Right lobe of liver (tissue), 6 donors: ENCODE measurements at regions not wholly inside any gene's neighbourhood (a gene's known extent, or its start where the extent isn't known, plus 50 kb on each side); places are given as distances from the start of the nearest gene placed in this dataset.

Experiments
- ATAC-seq, 4 donors: fragments of 200-7000 bp; cut with Tn5 transposase; one replicate each; pipeline ENCODE4 v1.9.1; 2020; ENCODE audit warnings: mild to moderate bottlenecking in 4 of 4, moderate library complexity in 4 of 4
- DNase-seq, 3 donors: peaks; one replicate each; pipeline ENCODE4 v3.0.0-alpha.2; 2020
- H3K27ac ChIP-seq, 3 donors: fragments of 200-600 bp; one replicate each; pipeline ENCODE4 v1.8.0; 2022
- H3K27me3 ChIP-seq, 2 donors: fragments of 200-600 bp; one replicate each; pipeline ENCODE4 v1.8.0; 2022
- H3K36me3 ChIP-seq, 4 donors: fragments of 200-600 bp; sonication (generic) in 1 of 4; one replicate each; pipeline versions ENCODE4 v1.5.1 to v1.8.0; 2017 to 2022; ENCODE audit warnings: control low read depth in 1 of 4
- H3K4me1 ChIP-seq, 4 donors: fragments of 200-600 bp; sonication (generic) in 1 of 4; one replicate each; pipeline versions ENCODE4 v1.5.1 to v1.8.0; 2017 to 2022; ENCODE audit warnings: control low read depth in 1 of 4
- H3K4me3 ChIP-seq, 3 donors: fragments of 200-600 bp; one replicate each; pipeline ENCODE4 v1.8.0; 2022
- H3K9me3 ChIP-seq, 4 donors: fragments of 200-600 bp; sonication (generic) in 1 of 4; one replicate each; pipeline versions ENCODE4 v1.5.1 to v1.8.0; 2017 to 2022; ENCODE audit warnings: control low read depth in 1 of 4
- POLR2A ChIP-seq: fragments of 450-650 bp; IDR thresholded peaks from one replicate; pipeline ENCODE4 v1.6.1; 2017; ENCODE audit warnings: antibody characterized with exemption, mild to moderate bottlenecking
- WGBS: methylation state at CpG from one replicate; pipeline ENCODE4 v1.1.6; 2018; ENCODE audit warnings: low coverage, low lambda C conversion rate; ENCODE audit not compliant: insufficient coverage; ENCODE audit errors: missing lambda C conversion rate; 5-methylcytosine and 5-hydroxymethylcytosine counted together
- intact Hi-C, 2 donors: fragments of 100-400 bp; cut with DNase I; formaldehyde crosslinking; loops; one replicate each; pipeline versions ENCODE4 v1.11.2 to v1.14.1; 2022
- TF ChIP-seq, protein P1 (sequence below), 4 donors: fragments of 200-600 bp in 3 of 4; fragments of 450-650 bp in 1 of 4; IDR thresholded peaks; one replicate each; pipeline versions ENCODE4 v1.5.1 to v1.8.0; 2016 to 2022; ENCODE audit warnings: antibody characterized with exemption in 4 of 4, mild to moderate bottlenecking in 2 of 4
- donor health status: DM: no; HTN: yes; CAD: no.
- donor health status: DM: no; HTN: no; CAD: no.
- donor health status: DM: no; HTN: no; CAD: no.
- donor health status: DM: no; HTN: yes; CAD: no.
- donor health status: DM: no; HTN: yes; CAD: no.

DNA sequence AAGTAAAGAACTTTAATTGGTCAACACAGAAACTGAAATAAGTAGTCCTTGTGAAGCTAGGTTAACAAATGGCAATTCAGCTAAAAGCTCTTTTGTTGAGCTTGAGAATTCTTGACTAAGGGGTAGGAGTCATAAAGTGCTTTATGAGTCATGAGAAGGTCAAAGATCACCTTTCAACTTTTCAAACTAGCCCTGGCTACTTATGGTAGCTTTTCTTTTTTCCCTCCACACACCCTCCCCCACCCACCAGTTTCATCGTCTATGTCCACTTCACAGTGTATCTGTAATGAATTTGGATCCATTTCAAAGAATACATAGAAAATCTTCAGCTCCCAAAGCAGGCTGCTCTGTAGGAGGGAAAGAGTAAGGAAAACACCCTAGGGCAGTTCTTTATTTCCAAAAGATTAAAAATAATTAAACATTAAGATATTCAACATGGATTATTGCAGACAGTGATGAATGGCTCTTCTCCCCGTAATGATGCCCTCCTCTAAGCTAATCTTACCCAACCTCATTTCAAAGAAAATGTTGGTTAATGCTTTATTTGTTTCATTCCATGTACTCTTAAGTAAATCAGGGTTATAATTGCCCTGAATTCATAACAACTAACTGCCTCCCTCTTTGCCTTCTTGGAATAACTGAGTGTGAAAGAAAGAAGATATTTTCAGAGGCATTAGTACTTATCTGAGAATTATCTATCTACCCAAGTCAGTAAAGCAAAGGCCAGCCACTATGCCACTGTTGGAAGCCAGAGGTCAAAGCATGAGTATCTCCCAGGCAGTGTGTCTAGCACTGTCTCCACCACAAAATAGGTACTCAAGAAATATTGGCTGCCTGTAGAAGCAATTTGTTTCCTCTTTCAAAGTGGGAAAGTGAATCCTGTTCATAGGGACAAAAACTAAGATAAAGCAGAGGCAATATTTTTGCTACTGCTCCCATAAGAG lies 290.6 kb downstream of the PIK3R1 start:
- no peaks in the 10 kb centered on the region for H3K9me3 ChIP-seq
- 88% methylated on average over 2 of the region's 2 CpGs for WGBS
- H3K4me3 ChIP-seq, result no peak overlapping the region
- no peak for TF ChIP-seq POLR2A
- TF ChIP-seq, protein P1, sequence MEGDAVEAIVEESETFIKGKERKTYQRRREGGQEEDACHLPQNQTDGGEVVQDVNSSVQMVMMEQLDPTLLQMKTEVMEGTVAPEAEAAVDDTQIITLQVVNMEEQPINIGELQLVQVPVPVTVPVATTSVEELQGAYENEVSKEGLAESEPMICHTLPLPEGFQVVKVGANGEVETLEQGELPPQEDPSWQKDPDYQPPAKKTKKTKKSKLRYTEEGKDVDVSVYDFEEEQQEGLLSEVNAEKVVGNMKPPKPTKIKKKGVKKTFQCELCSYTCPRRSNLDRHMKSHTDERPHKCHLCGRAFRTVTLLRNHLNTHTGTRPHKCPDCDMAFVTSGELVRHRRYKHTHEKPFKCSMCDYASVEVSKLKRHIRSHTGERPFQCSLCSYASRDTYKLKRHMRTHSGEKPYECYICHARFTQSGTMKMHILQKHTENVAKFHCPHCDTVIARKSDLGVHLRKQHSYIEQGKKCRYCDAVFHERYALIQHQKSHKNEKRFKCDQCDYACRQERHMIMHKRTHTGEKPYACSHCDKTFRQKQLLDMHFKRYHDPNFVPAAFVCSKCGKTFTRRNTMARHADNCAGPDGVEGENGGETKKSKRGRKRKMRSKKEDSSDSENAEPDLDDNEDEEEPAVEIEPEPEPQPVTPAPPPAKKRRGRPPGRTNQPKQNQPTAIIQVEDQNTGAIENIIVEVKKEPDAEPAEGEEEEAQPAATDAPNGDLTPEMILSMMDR (IDR thresholded peaks at IDR 0.05), result no peak
- peak in 1 of 4 donors; percentile 49 for ATAC-seq
- no peaks in the 10 kb centered on the region for H3K4me1 ChIP-seq
- DNase-seq, result no peak
- no peaks in the 10 kb centered on the region for H3K36me3 ChIP-seq
- no peak overlapping the region for H3K27ac ChIP-seq
- no peaks in the 10 kb centered on the region for H3K27me3 ChIP-seq
- intact Hi-C loops, result no loop called here

DNA sequence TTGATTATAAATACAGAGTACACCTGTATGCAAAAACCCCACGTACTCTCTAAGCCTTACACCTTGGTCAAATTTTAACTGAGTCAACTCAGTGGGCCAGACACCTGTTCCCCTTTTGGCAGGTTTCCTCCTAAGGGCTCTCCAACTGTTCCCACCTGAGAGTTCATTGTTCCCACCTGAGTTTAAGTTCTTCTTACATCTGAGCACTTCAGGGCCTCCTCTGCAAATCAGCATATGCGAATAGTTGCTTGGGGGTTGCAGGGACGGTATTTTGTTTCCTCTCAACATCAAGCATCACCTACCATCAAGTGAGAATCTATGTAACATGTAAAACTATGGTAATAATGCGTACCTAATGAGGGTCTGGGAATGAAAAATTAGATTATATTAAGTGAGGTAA lies 300.0 kb downstream of the PIK3R1 start:
- intact Hi-C loops, result no loop called here
- Histone ChIP-seq H3K27ac (no peak overlapping the region), H3K4me1 (no peaks in the 10 kb centered on the region), H3K4me3 (no peak overlapping the region), H3K9me3 (no peaks in the 10 kb centered on the region), H3K27me3 (no peaks in the 10 kb centered on the region), H3K36me3 (no peaks in the 10 kb centered on the region)
- no peak for ATAC-seq
- DNase-seq, result no peak
- TF ChIP-seq POLR2A, result no peak
- TF ChIP-seq, protein P1 (IDR thresholded peaks at IDR 0.05), result no peak
- 75% methylated on average over 4 of the region's 4 CpGs for WGBS

DNA sequence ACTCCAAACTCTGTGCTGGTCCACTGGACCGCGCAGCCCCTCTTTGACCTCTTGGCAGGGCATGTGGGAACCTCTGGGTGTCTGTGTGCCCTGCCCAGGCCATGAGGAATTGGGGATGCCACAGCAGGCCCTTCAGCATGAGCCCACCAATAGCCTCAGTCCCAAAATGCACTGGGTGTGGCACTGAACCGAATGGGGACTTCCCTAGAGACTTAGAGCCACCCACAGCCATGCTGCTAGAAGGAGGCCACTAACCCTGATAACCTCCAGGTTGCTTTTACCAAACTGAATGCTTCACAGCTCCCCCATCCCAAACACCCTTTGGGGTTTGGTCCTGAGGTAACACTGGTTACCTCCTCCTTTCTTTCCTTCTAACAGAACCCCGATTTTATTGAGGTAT lies 302.7 kb downstream of the PIK3R1 start:
- ATAC-seq (no peak), DNase-seq (no peak)
- TF ChIP-seq POLR2A, result no peak
- TF ChIP-seq, protein P1 (IDR thresholded peaks at IDR 0.05), result no peak
- intact Hi-C loops, result no loop called here
- Histone ChIP-seq H3K36me3 (no peaks in the 10 kb centered on the region), H3K27me3 (no peaks in the 10 kb centered on the region), H3K4me3 (no peak overlapping the region), H3K4me1 (no peaks in the 10 kb centered on the region), H3K9me3 (no peaks in the 10 kb centered on the region), H3K27ac (no peak overlapping the region)
- WGBS, result 86% methylated on average over 1 of the region's 4 CpGs

DNA sequence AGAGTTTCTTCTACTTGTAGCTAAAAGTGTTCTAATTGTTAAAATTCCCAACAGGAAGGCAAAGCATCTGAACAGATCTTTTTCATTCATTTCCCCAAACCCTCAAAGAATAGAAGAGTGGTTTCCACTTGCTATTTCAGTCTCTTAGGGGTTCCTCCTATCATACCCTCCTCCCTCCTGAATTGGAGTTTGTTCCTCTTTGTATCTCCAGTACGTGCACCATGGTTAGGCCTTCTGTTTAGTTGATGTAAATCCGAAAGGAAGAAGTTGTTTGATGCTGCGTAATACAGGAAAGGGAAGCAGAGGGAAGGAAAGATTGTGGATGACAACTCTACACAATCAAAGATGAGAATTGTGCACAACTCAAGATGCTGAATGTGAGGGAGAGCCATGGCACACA lies 303.6 kb downstream of the PIK3R1 start:
- H3K9me3 ChIP-seq, result no peaks in the 10 kb centered on the region
- DNase-seq, result no peak
- H3K4me1 ChIP-seq, result no peaks in the 10 kb centered on the region
- H3K36me3 ChIP-seq, result no peaks in the 10 kb centered on the region
- ATAC-seq, result peak in 2 of 4 donors; percentile 29
- whole genome bisulfite sequencing, result 68% methylated on average over 3 of the region's 3 CpGs
- H3K4me3 ChIP-seq, result no peak overlapping the region
- TF ChIP-seq POLR2A, result no peak
- TF ChIP-seq, protein P1 (IDR thresholded peaks at IDR 0.05), result no peak
- no peaks in the 10 kb centered on the region for H3K27me3 ChIP-seq
- no peak overlapping the region for H3K27ac ChIP-seq
- intact Hi-C loops, result no loop called here
